ENCODE measurements at regions not wholly inside any gene's neighbourhood (a gene's known extent, or its start where the extent isn't known, plus 50 kb on each side); places are given as distances from the start of the nearest gene placed in this dataset.

GRCh38 chr10:106242301-106242700, 922.2 kb downstream of the SORCS1 start:
- no peak overlapping the region for H3K27ac Mint-ChIP-seq
- TF ChIP-seq CTCF (IDR thresholded peaks at IDR 0.05; ENCODE audit: unreplicated experiment) = no peak
- no peak for DNase-seq (ENCODE audit: low spot score in 2 of 2, unreplicated experiment in 2 of 2)
- H3K4me1 Mint-ChIP-seq = no peaks in the 10 kb centered on the region
- H3K4me3 Mint-ChIP-seq = no peak overlapping the region
- peaks cover 19% of the 10 kb centered on the region for H3K27me3 Mint-ChIP-seq (ENCODE audit: low read depth)
- no peaks in the 10 kb centered on the region for H3K36me3 Mint-ChIP-seq
- H3K9me3 Mint-ChIP-seq = peaks cover 8% of the 10 kb centered on the region

GRCh38 chr10:106226828-106227227, 937.7 kb downstream of the SORCS1 start:
- H3K4me1 Mint-ChIP-seq = peaks cover 10% of the 10 kb centered on the region
- no peak for TF ChIP-seq CTCF (IDR thresholded peaks at IDR 0.05; ENCODE audit: unreplicated experiment)
- H3K27ac Mint-ChIP-seq = no peak overlapping the region
- H3K4me3 Mint-ChIP-seq = no peak overlapping the region
- no peak for DNase-seq (ENCODE audit: low spot score in 2 of 2, unreplicated experiment in 2 of 2)
- H3K9me3 Mint-ChIP-seq = no peaks in the 10 kb centered on the region
- no peaks in the 10 kb centered on the region for H3K27me3 Mint-ChIP-seq (ENCODE audit: low read depth)
- H3K36me3 Mint-ChIP-seq = no peaks in the 10 kb centered on the region

GRCh38 chr10:106226142-106226541, 938.4 kb downstream of the SORCS1 start:
- H3K4me1 Mint-ChIP-seq = peaks cover 10% of the 10 kb centered on the region
- H3K27me3 Mint-ChIP-seq (ENCODE audit: low read depth) = no peaks in the 10 kb centered on the region
- H3K9me3 Mint-ChIP-seq = peaks cover under 1% of the 10 kb centered on the region
- H3K4me3 Mint-ChIP-seq = no peak overlapping the region
- no peak overlapping the region for H3K27ac Mint-ChIP-seq
- DNase-seq (ENCODE audit: low spot score in 2 of 2, unreplicated experiment in 2 of 2) = no peak
- no peak for TF ChIP-seq CTCF (IDR thresholded peaks at IDR 0.05; ENCODE audit: unreplicated experiment)
- no peaks in the 10 kb centered on the region for H3K36me3 Mint-ChIP-seq

- Mint-ChIP-seq H3K36me3 (no peaks in the 10 kb centered on the region), H3K27me3 (ENCODE audit: low read depth) (peaks cover 1% of the 10 kb centered on the region)
- no peak for DNase-seq (ENCODE audit: low spot score in 2 of 2, unreplicated experiment in 2 of 2)
Measured at GRCh38 chr10:106224676-106225075, 939.8 kb downstream of the SORCS1 start.

GRCh38 chr10:106217627-106218026, 946.9 kb downstream of the SORCS1 start:
- no peaks in the 10 kb centered on the region for H3K36me3 Mint-ChIP-seq
- peaks cover 1% of the 10 kb centered on the region for H3K27me3 Mint-ChIP-seq (ENCODE audit: low read depth)
- DNase-seq (ENCODE audit: low spot score in 2 of 2, unreplicated experiment in 2 of 2) = no peak
- no peak overlapping the region for H3K27ac Mint-ChIP-seq
- peaks cover 3% of the 10 kb centered on the region for H3K9me3 Mint-ChIP-seq
- TF ChIP-seq CTCF (IDR thresholded peaks at IDR 0.05; ENCODE audit: unreplicated experiment) = no peak
- no peaks in the 10 kb centered on the region for H3K4me1 Mint-ChIP-seq
- H3K4me3 Mint-ChIP-seq = no peak overlapping the region

More at GRCh38 chr10:106224676-106225075, 939.8 kb downstream of the SORCS1 start:
- no peak overlapping the region for H3K27ac Mint-ChIP-seq
- H3K9me3 Mint-ChIP-seq = peaks cover 3% of the 10 kb centered on the region
- no peak overlapping the region for H3K4me3 Mint-ChIP-seq
- H3K4me1 Mint-ChIP-seq = peaks cover 10% of the 10 kb centered on the region
- no peak for TF ChIP-seq CTCF (IDR thresholded peaks at IDR 0.05; ENCODE audit: unreplicated experiment)

GRCh38 chr10:106216085-106216484, 948.4 kb downstream of the SORCS1 start:
- no peak for TF ChIP-seq CTCF (IDR thresholded peaks at IDR 0.05; ENCODE audit: unreplicated experiment)
- Mint-ChIP-seq H3K4me3 (no peak overlapping the region), H3K36me3 (no peaks in the 10 kb centered on the region), H3K9me3 (peaks cover 2% of the 10 kb centered on the region), H3K27ac (no peak overlapping the region), H3K4me1 (no peaks in the 10 kb centered on the region), H3K27me3 (ENCODE audit: low read depth) (peaks cover 1% of the 10 kb centered on the region)
- DNase-seq (ENCODE audit: low spot score in 2 of 2, unreplicated experiment in 2 of 2) = no peak

Data from mesothelial cell of epicardium (in vitro differentiated cells).